ENCODE measurements at regions not wholly inside any gene's neighbourhood (a gene's known extent, or its start where the extent isn't known, plus 50 kb on each side); places are given as distances from the start of the nearest gene placed in this dataset.

DNA sequence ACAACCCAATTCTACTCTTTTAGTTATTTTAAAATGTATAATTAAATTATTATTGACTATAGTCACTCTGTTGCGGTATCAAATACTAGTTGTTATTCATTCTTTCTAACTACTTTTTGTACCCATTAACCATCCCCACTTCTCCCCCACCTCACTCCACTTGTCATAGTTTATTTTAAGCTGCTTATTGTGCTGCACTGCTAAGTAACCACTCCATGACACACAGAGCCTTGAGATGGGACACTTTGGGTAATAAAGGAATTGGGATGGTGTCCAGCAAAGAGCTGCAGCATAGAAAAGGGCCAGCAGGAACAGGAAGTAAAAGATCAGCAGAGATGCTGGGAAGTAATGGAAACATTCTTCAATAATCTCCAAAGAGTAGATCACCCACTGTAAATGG lies 123.0 kb downstream of the RPS29 start:
- no peak for DNase-seq

GRCh38 chr14:49461529-49462401 lies 124.4 kb downstream of the RPS29 start:
- peak; percentile 58 for DNase-seq

DNA sequence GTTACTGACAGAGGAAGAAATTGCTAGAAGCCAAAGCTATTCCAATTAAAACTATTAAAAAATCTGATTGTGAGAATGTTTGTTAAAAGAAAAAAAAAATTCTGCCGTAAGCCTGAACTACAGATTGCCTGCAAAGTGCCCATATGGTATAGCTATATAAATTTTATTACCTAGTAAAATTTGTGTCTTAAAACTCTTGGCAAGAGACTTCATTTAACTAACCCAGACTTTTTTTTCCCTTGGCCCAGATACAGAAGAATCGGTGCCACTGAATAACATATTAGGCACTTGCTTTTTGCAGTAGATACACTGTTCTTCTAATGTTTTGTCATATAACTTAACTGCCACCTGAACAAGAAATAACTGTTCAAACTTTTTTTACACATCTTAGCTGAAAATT lies 125.5 kb downstream of the RPS29 start:
- no peak for DNase-seq

GRCh38 chr14:49456589-49456988 lies 129.6 kb downstream of the RPS29 start:
- no peak for DNase-seq

- no peak for DNase-seq
These were observed 134.2 kb downstream of the RPS29 start for GRCh38 chr14:49451938-49452337.

DNA sequence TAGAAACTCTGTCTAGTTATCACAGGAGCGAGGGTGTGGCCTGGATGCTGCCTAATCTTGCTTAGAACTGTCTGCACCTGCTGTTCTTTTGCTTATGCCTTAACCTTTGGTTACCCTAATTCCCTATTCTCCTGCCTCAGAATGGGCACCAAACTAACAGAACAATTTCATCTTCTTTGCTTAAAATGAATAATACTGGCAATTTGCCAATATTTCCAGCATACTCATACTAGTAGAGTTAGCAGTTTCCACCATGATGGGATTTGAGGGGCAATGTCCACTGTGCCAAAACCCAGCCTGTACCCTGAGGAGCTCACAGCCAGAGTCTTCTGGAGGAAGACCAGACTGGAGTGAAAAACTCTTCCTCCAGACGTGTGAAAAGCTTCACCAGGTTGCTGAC lies 136.4 kb downstream of the RPS29 start:
- no peak for DNase-seq

- DNase-seq, result no peak
These were observed 138.6 kb downstream of the RPS29 start for GRCh38 chr14:49447540-49448107.

GRCh38 chr14:49446801-49447200 lies 139.4 kb downstream of the RPS29 start:
- DNase-seq, result no peak

GRCh38 chr14:49438256-49438770 lies 147.9 kb downstream of the RPS29 start:
- DNase-seq, result no peak

GRCh38 chr14:49428076-49428475 lies 158.1 kb downstream of the RPS29 start:
- no peak for DNase-seq

DNA sequence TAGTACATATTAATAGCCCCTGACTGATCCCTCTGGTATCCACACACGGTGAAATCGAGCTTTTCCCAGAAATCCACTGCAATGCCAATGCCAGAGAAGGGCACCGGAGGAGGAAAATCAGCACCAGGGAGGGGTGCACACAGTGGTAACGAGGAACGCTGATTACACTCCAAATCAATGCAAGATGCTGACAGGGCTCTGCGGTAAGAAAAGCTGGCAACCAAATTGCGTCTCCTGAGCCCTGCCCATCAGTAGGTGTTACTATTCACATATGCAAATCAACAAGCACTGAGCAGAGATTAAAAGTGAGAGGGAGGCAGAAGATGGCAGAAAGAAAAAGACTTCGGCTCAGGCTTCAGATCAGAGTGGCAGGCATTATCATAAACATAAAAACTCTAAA lies 159.1 kb downstream of the RPS29 start:
- DNase-seq, result no peak

- no peak for DNase-seq
These were observed 160.3 kb downstream of the RPS29 start for GRCh38 chr14:49425921-49426320.

- no peak for DNase-seq
These were observed 161.5 kb downstream of the RPS29 start for GRCh38 chr14:49424436-49425331.

- DNase-seq, result no peak
These were observed 166.0 kb downstream of the RPS29 start for GRCh38 chr14:49420201-49420600.

DNA sequence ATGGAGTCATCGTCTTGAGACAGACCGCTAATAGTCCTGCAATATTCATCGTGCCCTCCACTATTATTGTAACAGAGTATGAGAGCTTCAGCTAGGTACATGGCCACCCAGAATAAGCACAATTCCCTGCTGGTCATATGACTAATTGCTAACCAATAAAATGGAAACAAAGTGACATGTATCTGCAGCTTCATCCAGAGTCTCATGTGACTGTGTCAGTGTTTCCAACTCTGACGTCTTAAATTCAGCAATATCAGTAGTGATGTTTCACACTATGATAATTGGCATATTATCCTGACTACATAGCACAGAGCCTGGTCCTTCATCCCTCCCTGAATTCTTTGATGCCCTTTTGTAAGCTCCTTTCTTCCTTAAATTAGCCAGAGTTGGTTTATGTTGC lies 167.4 kb downstream of the RPS29 start:
- no peak for DNase-seq

- no peak for DNase-seq
These were observed 168.4 kb downstream of the RPS29 start for GRCh38 chr14:49417790-49418189.

DNA sequence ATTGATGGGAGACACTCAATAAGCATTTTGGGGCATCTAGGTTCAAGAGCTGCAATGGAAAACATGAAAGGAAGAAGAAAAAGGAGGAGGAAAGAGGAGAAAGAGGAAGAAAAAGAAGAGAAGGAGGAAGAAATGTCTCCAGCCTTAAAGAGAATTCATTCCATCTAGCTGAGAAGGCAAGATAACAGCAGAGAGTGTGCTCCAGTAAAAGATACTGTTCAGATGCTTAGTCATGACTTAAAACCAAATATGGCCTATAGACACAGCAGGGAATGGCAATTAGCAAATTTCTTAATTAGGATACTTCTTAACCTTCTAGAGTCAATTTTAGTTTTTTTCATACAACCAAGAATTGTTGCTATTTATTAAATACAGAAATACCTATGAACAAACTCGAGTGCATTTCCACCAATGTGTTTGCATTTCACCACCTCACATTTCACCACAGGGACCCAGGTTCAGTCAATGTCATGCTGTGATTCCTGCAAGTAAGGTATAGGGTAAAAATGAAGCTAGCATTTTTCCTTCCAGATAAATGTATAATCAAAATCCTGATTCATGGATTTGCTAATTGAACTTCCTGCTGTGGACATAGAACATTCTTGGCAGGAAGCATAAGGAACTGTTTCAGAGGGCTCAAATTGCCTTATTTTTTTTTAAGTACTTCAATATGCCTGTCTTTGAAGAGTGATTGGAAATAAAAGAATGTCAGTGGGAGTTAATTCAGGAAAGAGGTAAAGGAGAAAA lies 177.8 kb downstream of the RPS29 start:
- DNase-seq, result no peak

DNA sequence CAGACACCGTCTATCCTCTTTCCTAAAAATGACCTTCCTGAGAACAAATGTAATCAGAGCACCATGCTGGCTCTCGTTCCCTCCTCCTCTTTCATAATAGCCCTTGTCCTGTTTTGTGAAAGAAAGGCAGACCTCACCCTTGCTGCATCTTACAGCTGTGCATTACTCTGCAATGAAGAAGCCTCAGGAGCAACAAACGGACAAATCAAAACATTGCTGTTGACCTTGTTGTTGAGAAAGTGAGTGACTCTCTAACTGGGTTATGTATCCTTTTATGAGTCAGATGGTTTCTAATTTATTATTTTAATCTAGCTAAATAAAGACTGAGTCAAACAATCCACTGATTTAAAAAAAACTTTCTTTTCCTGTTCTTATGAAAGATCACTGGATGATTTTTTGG lies 180.9 kb downstream of the RPS29 start:
- DNase-seq, result no peak

- DNase-seq, result no peak
These were observed 184.8 kb downstream of the RPS29 start for GRCh38 chr14:49401373-49401772.

DNA sequence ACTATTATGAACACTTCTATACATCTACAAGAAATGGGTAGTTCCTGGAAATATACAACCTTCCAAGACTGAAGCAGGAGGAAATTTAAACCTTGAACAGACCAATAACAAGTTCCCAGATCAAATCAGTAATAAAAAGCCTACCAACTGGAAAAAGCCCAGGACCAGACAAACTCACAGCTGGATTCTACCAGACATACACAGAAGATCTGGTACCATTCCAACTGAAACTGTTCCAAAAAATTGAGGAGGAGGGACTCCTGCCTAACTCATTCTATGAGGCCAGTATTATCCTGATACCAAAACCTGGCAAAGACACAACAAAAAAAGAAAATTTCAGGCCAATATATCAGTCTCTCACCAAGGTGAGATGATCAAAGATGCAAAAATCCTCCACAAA lies 189.4 kb downstream of the RPS29 start:
- DNase-seq, result no peak

- no peak for DNase-seq
These were observed 204.4 kb downstream of the RPS29 start for GRCh38 chr14:49381778-49382177.

GRCh38 chr14:49367696-49368095 lies 218.5 kb downstream of the RPS29 start:
- DNase-seq, result no peak

- no peak for DNase-seq
These were observed 219.8 kb downstream of the RPS29 start for GRCh38 chr14:49366416-49366815.

All from NCI-H2171 (cell line).